Epidermal melanocyte (primary cell): ENCODE measurements at regions not wholly inside any gene's neighbourhood (a gene's known extent, or its start where the extent isn't known, plus 50 kb on each side); places are given as distances from the start of the nearest gene placed in this dataset.

Source experiments
- DNase-seq: peaks from one replicate; pipeline ENCODE4 v3.0.0; 2011; ENCODE audit warnings: low spot score; ENCODE audit not compliant: insufficient read length

- no peak for DNase-seq
Observed at GRCh38 chr4:162366146-162366545, 202.3 kb upstream of the FSTL5 start.

- no peak for DNase-seq
Observed at GRCh38 chr4:162364651-162365050, 200.9 kb upstream of the FSTL5 start.

GRCh38 chr4:162360369-162361149 is 196.8 kb upstream of the FSTL5 start:
- DNase-seq, result no peak

- DNase-seq, result no peak
Observed at GRCh38 chr4:162356181-162356580, 192.4 kb upstream of the FSTL5 start.

GRCh38 chr4:162352580-162353107 is 188.8 kb upstream of the FSTL5 start:
- no peak for DNase-seq

GRCh38 chr4:162350331-162350730 is 186.5 kb upstream of the FSTL5 start:
- DNase-seq, result no peak

- no peak for DNase-seq
Observed at GRCh38 chr4:162349395-162349794, 185.6 kb upstream of the FSTL5 start.

- no peak for DNase-seq
Observed at GRCh38 chr4:162347842-162348213, 184.0 kb upstream of the FSTL5 start.

GRCh38 chr4:162347156-162347841 is 183.5 kb upstream of the FSTL5 start:
- DNase-seq, result no peak

- DNase-seq, result no peak
Observed at GRCh38 chr4:162343967-162344366, 180.2 kb upstream of the FSTL5 start.

- no peak for DNase-seq
Observed at GRCh38 chr4:162341533-162341932, 177.7 kb upstream of the FSTL5 start.

GRCh38 chr4:162323919-162324318 is 160.1 kb upstream of the FSTL5 start:
- DNase-seq, result no peak

- DNase-seq, result no peak
Observed at GRCh38 chr4:162322054-162322453, 158.3 kb upstream of the FSTL5 start.

- DNase-seq, result no peak
Observed at GRCh38 chr4:162285753-162286152, 122.0 kb upstream of the FSTL5 start.

- no peak for DNase-seq
Observed at GRCh38 chr4:162282684-162283083, 118.9 kb upstream of the FSTL5 start.

- DNase-seq, result no peak
Observed at GRCh38 chr4:162274354-162274753, 110.6 kb upstream of the FSTL5 start.

- no peak for DNase-seq
Observed at GRCh38 chr4:162272215-162272614, 108.4 kb upstream of the FSTL5 start.

- DNase-seq, result no peak
Observed at GRCh38 chr4:162268911-162269310, 105.1 kb upstream of the FSTL5 start.

GRCh38 chr4:162265802-162266201 is 102.0 kb upstream of the FSTL5 start:
- no peak for DNase-seq

- no peak for DNase-seq
Observed at GRCh38 chr4:162245051-162245450, 81.3 kb upstream of the FSTL5 start.

GRCh38 chr4:162241857-162242256 is 78.1 kb upstream of the FSTL5 start:
- DNase-seq, result no peak

- DNase-seq, result no peak
Observed at GRCh38 chr4:162239992-162240769, 76.4 kb upstream of the FSTL5 start.
